DND-41 (cell line): ENCODE measurements at regions not wholly inside any gene's neighbourhood (a gene's known extent, or its start where the extent isn't known, plus 50 kb on each side); places are given as distances from the start of the nearest gene placed in this dataset.

Source experiments
- ATAC-seq: fragments of 200-7000 bp; cut with Tn5 transposase; 3 replicates; pipeline ENCODE4 v1.9.1; 2021; ENCODE audit warnings: low read depth; ENCODE audit not compliant: insufficient read depth
- DNase-seq: peaks from one replicate; pipeline ENCODE4 v3.0.0-alpha.2; 2020
- H2AFZ ChIP-seq: 2 replicates; pipeline ENCODE4 v1.6.0; 2012; ENCODE audit warnings: low read depth, low read length
- H3K27ac ChIP-seq: 2 replicates; pipeline ENCODE4 v1.5.1; 2012; ENCODE audit warnings: low read length, inconsistent platforms
- H3K27me3 ChIP-seq: fragments of 200-600 bp; sonication (generic); 2 replicates; pipeline ENCODE4 v1.6.0; 2012; ENCODE audit warnings: low read length, mild to moderate bottlenecking, inconsistent platforms; ENCODE audit not compliant: insufficient read depth, poor library complexity
- H3K36me3 ChIP-seq: 2 replicates; pipeline ENCODE4 v1.5.1; 2012; ENCODE audit warnings: low read length, inconsistent platforms; ENCODE audit not compliant: insufficient read depth
- H3K4me1 ChIP-seq: 2 replicates; pipeline ENCODE4 v1.5.1; 2012; ENCODE audit warnings: mild to moderate bottlenecking, low read length; ENCODE audit not compliant: insufficient read depth
- H3K4me2 ChIP-seq: 2 replicates; pipeline ENCODE4 v1.6.0; 2012; ENCODE audit warnings: mild to moderate bottlenecking, moderate library complexity, low read length, inconsistent platforms; ENCODE audit not compliant: insufficient read depth
- H3K4me3 ChIP-seq, 2 experiments: fragments of 200-600 bp in 1 of 2; shearing (Covaris generic) in 1 of 2; 2 replicates each; pipeline ENCODE4 v1.5.1; 2012 to 2016; ENCODE audit warnings: inconsistent platforms in 2 of 2, low read length in 2 of 2, mild to moderate bottlenecking in 2 of 2, low read depth in 1 of 2, moderate library complexity in 1 of 2
- H3K79me2 ChIP-seq: 2 replicates; pipeline ENCODE4 v1.6.0; 2012; ENCODE audit warnings: low read length, inconsistent platforms; ENCODE audit not compliant: insufficient read depth
- H3K9ac ChIP-seq: 2 replicates; pipeline ENCODE4 v1.6.0; 2012; ENCODE audit warnings: low read depth, mild to moderate bottlenecking, inconsistent platforms, low read length, moderate library complexity
- H3K9me3 ChIP-seq: 2 replicates; pipeline ENCODE4 v1.5.1; 2012; ENCODE audit warnings: low read length, moderate library complexity, mild to moderate bottlenecking, inconsistent platforms; ENCODE audit not compliant: insufficient read depth, severe bottlenecking
- H4K20me1 ChIP-seq: 2 replicates; pipeline ENCODE4 v1.6.0; 2012; ENCODE audit warnings: low read length; ENCODE audit not compliant: insufficient read depth
- EZH2 ChIP-seq: IDR thresholded peaks from 3 replicates; pipeline ENCODE4 v1.6.1; 2012; ENCODE audit warnings: borderline replicate concordance, low read depth, mild to moderate bottlenecking, moderate library complexity, low read length, inconsistent platforms; ENCODE audit not compliant: severe bottlenecking
- TF ChIP-seq, protein P1 (sequence below): IDR thresholded peaks from 2 replicates; pipeline ENCODE4 v1.5.1; 2012; ENCODE audit warnings: borderline replicate concordance, low read length, moderate library complexity, mild to moderate bottlenecking; ENCODE audit not compliant: poor library complexity, severe bottlenecking; ENCODE audit errors: extremely low read depth

- TF ChIP-seq, protein P1, sequence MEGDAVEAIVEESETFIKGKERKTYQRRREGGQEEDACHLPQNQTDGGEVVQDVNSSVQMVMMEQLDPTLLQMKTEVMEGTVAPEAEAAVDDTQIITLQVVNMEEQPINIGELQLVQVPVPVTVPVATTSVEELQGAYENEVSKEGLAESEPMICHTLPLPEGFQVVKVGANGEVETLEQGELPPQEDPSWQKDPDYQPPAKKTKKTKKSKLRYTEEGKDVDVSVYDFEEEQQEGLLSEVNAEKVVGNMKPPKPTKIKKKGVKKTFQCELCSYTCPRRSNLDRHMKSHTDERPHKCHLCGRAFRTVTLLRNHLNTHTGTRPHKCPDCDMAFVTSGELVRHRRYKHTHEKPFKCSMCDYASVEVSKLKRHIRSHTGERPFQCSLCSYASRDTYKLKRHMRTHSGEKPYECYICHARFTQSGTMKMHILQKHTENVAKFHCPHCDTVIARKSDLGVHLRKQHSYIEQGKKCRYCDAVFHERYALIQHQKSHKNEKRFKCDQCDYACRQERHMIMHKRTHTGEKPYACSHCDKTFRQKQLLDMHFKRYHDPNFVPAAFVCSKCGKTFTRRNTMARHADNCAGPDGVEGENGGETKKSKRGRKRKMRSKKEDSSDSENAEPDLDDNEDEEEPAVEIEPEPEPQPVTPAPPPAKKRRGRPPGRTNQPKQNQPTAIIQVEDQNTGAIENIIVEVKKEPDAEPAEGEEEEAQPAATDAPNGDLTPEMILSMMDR: no peak
- no peak for TF ChIP-seq EZH2
- H3K4me2 ChIP-seq: no peak overlapping the region
- H4K20me1 ChIP-seq: no peaks in the 10 kb centered on the region
- H3K9ac ChIP-seq: no peak overlapping the region
- no peak overlapping the region for H3K27ac ChIP-seq
- no peaks in the 10 kb centered on the region for H3K27me3 ChIP-seq
- no peaks in the 10 kb centered on the region for H3K36me3 ChIP-seq
- peaks cover 33% of the 10 kb centered on the region for H3K4me1 ChIP-seq
- ATAC-seq (no peak), DNase-seq (no peak)
- peaks cover 8% of the 10 kb centered on the region for H3K9me3 ChIP-seq
- H3K4me3 ChIP-seq: no peak overlapping the region
- H2AFZ ChIP-seq: no peak overlapping the region
- H3K79me2 ChIP-seq: no peaks in the 10 kb centered on the region
Measured at GRCh38 chr4:152117054-152117453, 356.2 kb upstream of the GATB start.

- peaks cover 33% of the 10 kb centered on the region for H3K4me1 ChIP-seq
- no peak overlapping the region for H3K9ac ChIP-seq
- H3K9me3 ChIP-seq: no peaks in the 10 kb centered on the region
- peak; percentile 52; the same call in 2 of the 3 replicates for ATAC-seq
- no peak overlapping the region for H3K4me3 ChIP-seq
- H3K36me3 ChIP-seq: no peaks in the 10 kb centered on the region
- H3K27me3 ChIP-seq: no peaks in the 10 kb centered on the region
- H2AFZ ChIP-seq: no peak overlapping the region
- no peaks in the 10 kb centered on the region for H3K79me2 ChIP-seq
- H3K4me2 ChIP-seq: no peak overlapping the region
- DNase-seq: peak; percentile 39
- no peaks in the 10 kb centered on the region for H4K20me1 ChIP-seq
- TF ChIP-seq, protein P1: no peak
- no peak for TF ChIP-seq EZH2
- H3K27ac ChIP-seq: peak overlapping the region; percentile 43
Measured at GRCh38 chr4:152115794-152116193, 355.0 kb upstream of the GATB start.

DNA sequence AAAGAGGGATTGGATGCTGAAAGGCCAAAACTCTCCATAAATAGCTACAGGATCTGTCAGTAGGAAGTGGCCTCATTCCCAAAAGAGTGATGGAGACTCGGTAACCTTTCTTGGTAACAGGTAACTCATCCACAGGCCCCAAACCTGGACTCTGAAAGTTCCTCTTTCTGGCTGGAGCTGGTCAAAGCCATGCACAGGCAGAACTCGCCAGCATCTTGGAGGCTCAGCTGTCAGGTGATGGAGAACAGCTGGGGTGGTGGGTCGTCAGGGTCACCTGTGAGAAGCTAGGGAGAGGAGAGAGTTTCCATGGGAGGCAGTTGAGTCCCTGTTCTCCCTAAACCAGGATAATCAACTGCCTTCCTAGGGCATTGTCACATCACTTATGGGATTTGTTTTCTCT lies 354.3 kb upstream of the GATB start:
- Histone ChIP-seq H3K4me3 (no peak overlapping the region), H2AFZ (no peak overlapping the region), H4K20me1 (no peaks in the 10 kb centered on the region), H3K27me3 (no peaks in the 10 kb centered on the region), H3K4me1 (peaks cover 33% of the 10 kb centered on the region), H3K36me3 (no peaks in the 10 kb centered on the region), H3K9ac (no peak overlapping the region), H3K4me2 (no peak overlapping the region), H3K79me2 (no peaks in the 10 kb centered on the region), H3K9me3 (no peaks in the 10 kb centered on the region), H3K27ac (peak overlapping the region; percentile 43; the same call in 1 of the 2 replicates)
- no peak for TF ChIP-seq EZH2
- TF ChIP-seq, protein P1: no peak
- DNase-seq (no peak), ATAC-seq (no peak)

- Histone ChIP-seq H2AFZ (no peak overlapping the region), H3K27me3 (no peaks in the 10 kb centered on the region), H4K20me1 (no peaks in the 10 kb centered on the region), H3K4me2 (no peak overlapping the region), H3K4me3 (no peak overlapping the region), H3K79me2 (no peaks in the 10 kb centered on the region), H3K9ac (no peak overlapping the region), H3K9me3 (no peaks in the 10 kb centered on the region), H3K4me1 (peaks cover 36% of the 10 kb centered on the region), H3K27ac (no peak overlapping the region), H3K36me3 (no peaks in the 10 kb centered on the region)
- TF ChIP-seq, protein P1: no peak
- no peak for TF ChIP-seq EZH2
- ATAC-seq (no peak), DNase-seq (no peak)
Measured at GRCh38 chr4:152114562-152114961, 353.8 kb upstream of the GATB start.
